GM19240 (cell line): ENCODE measurements at regions not wholly inside any gene's neighbourhood (a gene's known extent, or its start where the extent isn't known, plus 50 kb on each side); places are given as distances from the start of the nearest gene placed in this dataset.

Experiments used
- DNase-seq: peaks from one replicate; pipeline ENCODE4 v3.0.0; 2011; ENCODE audit warnings: low spot score; ENCODE audit not compliant: insufficient read length

DNA sequence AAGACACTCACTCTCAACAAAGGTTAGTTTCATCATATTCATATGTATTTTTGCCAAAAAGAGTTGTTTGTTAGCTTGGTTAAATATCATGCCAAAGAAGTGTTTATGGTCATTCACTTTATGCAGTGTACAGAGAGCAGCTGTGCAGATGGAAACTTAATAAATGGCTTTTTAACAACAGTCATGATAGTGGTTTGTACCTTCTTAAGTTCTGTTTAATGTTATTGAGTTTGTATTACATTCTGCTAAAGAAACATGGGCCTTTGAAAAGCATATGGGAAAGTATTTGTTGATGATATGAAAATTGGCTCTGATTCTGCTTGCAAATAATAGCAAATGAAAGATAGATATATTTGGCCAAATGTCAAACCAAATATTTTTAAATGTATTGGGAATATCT, 607.3 kb downstream of the NCAM2 start:
- DNase-seq, result no peak

DNA sequence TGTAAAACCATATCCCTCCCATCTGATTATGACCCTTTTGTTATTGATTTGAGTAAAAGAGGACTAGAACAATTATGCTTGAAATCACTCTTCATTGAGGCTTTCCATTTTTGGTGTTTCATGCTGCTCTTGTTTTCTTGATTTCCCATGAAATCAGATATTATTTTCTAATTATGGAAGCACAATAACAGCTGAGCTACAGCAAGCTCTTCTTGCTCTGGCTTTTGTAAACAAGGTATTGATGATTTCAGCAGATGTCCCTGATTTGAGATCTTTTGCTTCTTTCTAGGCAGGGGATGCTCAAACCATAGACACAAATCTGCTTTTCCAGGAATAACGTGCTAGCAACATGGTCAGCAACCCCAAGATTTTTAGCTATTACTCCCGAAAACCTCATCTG, 607.8 kb downstream of the NCAM2 start:
- DNase-seq, result no peak

DNA sequence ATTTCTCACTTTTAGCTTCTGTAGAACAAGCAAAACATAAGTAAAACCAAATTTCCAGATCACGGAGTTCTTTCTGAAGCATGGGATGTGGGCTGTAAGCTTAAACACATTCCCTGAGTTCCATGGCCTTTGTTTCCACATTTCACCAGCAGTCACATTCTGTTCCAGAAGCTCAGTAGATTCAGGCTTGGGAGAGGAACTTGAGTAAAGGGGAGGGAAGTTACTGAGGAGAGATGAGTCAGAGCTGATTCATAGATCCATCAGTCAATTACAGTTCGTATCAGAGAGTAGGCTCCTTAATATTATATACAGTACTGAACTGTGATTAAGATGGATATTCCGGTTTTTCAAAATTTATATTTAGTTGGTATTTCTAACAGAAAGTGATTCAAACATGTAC, 614.3 kb downstream of the NCAM2 start:
- no peak for DNase-seq

DNA sequence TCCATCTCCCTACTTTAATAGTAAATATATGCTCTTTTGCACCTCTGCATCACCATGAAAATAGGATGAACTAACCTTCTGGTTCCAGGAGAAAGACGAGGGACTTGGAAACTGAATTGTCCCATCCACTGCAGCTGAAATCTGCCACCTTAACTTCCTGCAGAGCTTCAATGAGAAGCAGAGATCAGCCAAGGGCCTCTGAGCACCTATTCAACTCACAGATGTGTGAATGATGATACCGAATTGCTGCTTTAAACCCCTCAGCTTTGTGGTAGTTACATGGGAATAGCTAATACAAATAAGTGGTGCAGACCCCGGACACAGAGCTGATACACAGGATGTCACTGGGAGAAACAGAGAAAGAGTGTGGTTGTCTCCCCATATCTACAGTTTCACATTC, 616.8 kb downstream of the NCAM2 start:
- no peak for DNase-seq

DNA sequence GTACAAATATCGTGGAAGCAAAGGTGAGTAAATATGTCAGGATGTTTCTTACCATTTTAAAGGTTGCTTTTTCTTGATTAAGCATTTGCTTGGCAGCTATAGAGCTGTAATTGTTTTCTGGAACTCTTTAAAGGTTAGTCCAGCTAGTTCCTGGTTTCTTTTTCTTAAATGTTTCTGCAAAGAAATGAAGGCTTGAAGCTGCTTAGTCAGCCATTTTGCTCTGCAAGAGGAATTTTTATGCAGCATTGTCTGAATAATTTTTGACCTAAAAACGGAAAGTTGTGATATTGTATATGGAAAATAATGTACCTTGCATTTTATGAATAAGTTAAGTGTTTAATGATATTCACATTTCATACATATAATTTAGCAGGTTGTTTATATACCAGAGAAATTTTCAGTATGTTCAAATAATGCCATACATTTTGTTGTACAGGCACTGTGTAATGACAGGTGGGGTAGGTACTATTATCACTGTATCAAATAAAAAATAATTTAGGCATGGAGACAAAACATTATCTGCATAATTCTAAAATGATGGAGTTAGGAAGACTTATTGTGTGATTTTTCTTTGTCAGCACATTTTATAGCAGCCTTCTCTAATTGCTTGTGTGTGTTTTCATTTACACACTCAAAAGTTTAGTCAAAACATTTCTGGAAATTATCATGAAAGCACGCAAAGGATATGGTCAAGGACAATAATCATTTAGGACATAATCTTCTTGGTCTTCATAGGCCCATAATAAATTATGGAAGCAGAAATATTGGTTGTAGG, 624.4 kb downstream of the NCAM2 start:
- no peak for DNase-seq

DNA sequence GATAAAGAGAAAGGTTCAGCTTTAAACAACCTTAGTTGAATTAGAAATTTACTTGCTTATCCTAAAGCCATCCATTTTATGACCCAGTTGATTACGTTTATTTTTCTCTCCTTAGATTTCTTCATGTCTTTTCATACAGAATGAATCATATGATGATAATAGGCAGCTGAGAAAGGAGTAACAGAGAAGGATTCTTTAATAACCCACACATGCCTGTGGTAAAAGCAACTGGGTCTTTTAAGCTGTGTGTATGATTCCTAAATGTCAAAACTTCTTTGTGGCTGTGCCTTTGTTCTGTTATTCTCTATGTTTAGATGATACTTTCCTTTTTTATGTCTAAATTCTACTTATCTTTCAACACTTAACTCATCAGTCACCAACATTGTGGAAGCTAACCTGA, 626.5 kb downstream of the NCAM2 start:
- no peak for DNase-seq

DNA sequence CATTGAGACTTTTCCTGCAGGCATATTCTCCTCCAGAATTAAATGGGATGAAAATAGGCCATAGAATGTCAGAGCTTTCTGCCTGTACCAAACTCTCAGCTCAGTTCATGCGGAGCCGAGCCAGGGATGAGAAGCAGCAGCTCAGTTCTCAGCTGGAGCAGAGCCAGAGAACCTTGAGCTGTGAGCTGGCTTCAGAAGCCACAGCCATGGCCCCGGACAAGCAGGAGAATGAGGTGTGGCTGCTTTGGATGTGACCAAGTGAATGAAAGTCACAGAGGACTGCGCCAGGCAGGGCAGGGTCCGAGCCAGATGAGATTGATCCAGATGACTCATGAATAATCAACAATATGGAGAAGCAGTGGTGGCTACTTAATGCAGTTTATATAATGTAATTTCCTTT, 633.8 kb downstream of the NCAM2 start:
- DNase-seq, result no peak

DNA sequence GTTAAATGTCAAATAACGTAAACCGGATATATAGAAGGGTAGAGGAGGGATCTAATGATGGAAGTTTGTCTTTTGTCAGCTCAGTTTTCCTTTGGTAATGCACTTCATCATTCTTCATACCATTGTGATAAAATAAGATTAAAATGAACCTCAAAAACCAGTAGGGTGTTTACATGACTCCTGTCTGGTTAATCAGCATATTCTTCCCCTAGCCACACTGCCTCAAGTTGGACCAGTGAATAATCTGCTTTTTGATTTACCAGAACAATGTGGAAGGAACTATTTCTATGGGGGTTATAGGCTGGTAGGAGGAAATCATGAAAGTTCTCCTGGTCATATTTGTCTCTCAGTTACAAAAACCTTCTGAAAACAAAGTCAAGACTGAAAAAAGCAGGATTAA, 634.7 kb downstream of the NCAM2 start:
- no peak for DNase-seq

DNA sequence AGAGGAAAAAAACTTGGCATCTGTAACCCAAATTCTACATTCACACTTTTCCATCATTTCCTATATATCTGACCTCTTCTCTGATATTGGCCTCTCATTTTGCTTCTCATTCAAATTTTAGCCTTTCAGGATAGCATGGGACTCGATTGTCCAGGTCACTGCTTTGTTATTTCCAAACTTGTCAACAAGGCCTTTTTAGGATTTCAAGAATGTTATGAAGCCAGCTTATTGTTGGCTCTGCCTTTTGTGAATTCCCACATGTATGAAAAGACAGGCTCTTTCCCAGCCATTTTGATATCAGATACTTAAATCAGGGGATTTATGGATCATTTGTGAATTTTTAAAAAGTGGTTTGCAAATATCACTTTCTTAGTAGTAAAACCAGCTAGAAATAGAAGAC, 663.5 kb downstream of the NCAM2 start:
- DNase-seq, result no peak

DNA sequence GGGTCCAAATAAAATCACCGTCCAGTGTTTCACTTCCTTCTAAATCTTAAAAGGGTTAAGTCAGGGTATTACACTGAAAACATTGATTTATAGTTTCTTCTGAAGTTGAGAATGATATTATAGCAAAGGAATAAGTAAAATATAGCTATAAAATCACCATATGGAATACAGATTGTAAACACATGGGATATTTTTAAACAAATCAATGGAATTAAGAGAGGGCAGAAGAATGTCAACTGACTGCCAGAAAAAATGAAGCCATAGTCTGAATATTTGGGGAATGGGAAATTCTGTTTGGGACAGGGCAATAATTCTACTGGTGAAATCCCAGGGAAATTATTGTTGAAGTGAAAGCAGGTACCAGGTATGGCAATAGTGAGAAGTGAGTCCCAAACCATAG, 664.6 kb downstream of the NCAM2 start:
- no peak for DNase-seq

DNA sequence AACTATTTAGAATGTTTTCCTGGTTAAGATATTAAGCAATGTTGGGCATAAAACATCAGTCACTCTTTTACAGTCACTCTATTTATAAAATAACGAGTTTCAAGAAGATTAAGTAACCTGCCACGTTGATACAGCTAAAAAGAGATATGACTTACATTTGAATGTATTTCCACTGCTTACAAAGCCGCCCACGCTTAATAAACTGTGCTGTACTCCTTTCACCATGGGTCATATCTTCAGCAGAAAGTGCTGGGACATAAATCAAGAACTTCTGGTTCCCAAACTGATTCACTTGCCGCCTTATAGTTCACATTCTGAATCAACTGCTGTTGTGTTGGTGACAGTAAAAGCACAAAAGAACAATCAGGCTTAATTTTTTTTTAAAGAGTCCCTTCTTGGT, 666.7 kb downstream of the NCAM2 start:
- no peak for DNase-seq

DNA sequence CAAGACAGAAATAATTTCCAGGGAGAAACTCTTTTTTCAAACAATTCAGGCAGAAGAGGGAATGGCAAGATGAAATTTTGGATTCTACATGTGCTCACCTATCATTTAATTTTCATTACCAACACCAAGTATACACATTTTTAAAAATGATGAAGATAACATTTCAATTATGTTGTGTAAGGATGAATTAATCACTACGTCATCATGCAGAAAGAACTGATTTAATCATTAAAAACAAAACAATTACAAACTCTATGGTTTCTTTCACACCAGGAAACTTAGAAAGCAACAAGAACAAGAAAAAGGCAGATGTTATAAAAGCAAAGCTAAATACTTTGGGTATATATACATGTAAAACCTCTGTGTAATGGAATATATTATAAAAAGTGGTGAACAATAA, 668.5 kb downstream of the NCAM2 start:
- DNase-seq, result no peak

DNA sequence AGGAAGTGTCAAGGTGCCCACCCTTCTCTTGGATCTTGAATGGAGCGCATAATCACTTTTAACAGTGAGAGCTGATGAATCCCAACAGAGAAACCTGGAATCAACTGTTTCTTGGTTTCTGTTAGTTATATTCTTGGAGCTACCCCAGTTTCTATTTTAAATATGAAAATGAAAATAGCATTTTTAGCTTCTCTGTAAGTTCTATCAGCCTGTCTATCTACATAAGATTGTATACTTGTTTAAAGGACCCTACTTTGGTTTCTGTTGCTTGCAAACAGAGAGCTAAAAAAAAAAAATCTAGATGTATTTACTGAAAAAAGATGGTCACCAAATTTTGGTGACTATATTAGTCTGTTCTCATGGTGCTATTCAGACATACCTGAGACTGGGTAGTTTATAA, 670.0 kb downstream of the NCAM2 start:
- no peak for DNase-seq

DNA sequence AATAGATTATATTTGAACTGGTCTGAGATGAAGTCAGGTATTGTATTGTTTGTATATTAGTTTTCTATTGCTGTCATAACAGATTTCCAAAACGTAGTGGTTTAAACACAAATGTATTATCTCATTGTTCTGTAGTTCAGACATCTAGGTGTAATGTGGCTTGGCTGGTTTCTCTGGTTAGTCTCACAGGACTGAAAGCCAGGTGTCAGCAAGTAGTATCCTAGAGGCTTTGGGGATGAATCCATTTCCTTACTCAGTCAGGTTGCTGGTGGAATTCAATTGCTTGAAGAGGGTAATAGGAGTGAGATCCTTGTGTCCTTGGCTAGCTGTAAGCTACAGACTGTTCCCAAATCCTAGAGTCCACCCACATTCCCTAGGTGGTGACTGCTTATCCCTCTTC, 675.8 kb downstream of the NCAM2 start:
- no peak for DNase-seq

DNA sequence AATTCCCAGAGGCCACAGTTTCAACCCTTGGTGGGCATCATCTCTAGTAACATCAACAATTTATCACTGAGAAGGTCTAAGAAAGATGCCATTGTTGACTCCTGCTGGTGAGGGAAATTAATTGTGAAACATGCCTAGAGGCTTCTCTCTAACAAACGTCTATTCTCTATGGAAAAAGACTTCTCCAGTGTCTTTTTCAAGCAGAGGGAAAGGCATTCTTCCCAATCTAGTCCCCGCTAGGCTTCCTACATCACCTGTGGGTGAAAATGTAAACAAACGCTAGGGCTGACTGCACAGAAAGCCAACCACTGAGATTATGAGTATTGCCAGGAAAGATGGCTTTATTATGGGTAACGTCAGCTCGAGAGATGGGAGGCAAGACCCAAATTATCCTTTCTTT, 677.4 kb downstream of the NCAM2 start:
- DNase-seq, result no peak

DNA sequence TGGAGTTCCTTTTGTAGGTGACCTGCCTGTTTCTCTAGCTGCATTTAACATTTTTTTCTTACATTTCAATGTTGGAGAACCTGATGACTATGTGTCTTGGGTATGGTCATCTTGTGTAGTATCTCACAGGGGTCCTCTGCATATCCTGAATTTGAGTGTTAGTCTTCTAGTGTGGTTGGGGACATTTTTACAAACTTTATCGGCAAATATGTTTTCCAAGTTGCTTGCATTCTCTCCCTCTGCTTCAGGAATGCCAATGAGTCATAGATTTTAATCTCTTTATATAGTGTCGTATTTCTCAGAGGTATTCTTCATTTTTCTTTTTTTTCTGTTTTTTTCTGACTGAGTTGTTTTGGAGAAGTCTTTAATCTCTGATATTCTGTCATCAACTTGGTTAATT, 684.0 kb downstream of the NCAM2 start:
- no peak for DNase-seq

DNA sequence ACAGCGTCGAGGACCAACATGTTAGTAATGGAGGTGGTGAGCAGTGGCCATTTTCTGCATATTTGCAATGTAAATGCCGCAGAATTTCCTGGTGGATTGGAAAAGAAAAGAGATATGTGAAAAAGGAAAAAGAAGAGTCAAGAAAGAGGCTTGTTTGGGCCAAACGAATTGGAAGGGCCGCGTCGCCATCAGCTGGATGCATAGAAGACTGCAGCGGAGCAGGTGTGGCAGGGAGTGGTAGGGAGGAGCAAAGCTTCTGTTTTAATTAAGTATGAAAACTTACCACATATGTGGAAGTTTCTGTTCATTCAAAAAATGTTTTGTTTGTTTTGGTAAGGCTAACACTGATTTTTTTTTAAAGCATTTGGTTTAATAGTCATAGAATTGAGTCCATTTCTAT, 690.7 kb downstream of the NCAM2 start:
- no peak for DNase-seq

DNA sequence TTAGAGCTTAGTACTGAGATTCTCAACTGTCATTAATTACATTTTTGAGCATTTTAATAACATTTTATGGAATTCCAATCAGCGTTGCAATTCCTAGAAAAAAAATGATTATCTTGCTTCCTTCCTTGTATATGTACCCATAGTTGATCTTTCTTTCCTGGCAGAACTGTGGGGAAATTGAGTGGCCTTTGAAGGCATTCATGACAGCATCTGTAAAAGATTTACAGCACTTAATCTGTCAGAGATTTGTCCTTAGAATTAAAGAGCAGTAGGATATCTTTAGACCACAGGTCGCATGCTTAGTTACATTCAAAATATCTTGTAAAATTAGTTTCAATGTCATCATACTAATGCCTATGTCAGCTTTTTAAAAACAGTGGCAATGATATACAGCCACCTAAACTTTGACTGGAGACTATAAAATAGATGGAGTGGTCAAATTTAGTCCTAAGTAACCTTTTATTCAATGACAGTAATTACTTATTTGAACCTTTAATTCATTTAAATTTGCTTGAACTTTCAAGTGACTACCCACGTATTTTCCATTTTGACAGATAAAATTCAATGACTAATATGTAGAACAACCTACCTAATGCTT, 692.0 kb downstream of the NCAM2 start:
- no peak for DNase-seq

DNA sequence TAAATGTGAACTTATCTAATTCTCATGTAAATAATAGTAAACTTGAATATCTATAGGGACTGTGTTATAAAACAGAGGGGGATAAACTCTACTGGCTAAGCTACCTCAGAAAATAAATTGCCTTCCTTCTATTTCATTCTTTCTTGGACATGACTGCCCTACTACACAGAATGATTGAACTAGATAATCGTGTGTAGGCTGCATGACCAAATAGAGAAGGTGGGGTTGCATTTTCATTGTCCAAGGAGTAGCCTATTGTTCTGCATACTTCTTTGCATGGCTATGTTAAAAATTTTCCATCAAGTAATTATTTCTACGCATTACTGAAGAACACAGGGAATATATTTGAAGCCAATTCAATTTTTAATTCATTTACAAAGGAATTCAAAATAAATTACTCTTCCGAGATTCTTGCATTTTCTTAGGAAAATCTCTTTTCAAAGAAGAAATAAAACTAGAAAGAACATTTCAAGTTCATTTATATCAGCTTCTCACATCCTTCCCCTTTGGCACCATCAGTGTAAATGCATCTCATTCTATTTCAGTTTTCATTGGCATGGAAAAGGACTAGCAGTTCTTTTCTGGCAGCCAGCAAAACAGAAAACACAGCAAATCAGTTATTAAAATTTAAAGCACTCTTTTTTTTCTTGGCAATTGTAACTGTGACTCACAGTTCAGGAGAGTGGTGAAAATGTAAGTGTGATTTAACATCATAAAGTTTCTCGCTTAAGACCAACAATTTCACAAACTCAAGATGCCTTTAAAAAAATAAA, 714.7 kb downstream of the NCAM2 start:
- DNase-seq, result no peak

DNA sequence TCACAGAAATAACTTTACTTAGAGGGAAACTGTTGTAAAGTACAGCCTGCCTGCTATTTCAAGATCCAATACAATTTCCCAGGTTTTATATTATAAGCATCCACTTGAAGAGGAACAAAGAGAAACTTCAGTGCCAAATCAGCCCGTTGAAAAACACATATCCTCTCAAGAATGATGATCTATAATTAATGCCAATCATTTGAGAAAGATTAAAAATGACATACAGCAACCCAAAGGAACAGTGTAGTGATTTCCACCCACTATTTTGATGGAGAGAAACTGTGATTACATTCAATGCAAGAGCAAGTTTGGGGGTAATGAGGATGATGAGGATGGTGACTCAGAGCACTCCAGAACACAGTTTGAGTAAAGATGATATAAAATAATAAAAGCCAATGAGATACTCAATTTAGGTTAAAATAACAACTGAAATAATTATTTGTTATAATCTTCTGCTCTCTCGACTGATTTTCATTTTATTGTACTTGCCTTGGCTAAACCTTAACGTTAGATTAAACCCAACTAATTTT, 715.5 kb downstream of the NCAM2 start:
- DNase-seq, result no peak

DNA sequence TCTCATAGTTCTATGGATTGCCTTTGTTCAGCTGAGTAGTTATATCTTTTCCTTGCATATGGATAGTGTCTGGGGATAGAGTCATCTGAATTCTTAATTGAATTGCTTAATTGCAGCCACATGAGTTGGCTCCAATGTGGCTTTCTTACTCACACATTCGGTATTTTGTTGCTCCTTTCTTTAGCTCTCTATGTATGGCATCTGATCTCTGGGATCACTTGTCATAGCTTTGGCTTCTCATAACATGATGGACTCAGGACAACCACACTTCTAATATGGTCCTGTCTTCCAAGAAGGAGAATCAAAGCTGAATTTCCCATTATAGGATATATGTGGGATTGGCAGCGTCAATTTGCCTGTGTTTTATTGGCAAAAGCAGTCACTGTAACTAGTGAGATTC, 716.2 kb downstream of the NCAM2 start:
- no peak for DNase-seq

DNA sequence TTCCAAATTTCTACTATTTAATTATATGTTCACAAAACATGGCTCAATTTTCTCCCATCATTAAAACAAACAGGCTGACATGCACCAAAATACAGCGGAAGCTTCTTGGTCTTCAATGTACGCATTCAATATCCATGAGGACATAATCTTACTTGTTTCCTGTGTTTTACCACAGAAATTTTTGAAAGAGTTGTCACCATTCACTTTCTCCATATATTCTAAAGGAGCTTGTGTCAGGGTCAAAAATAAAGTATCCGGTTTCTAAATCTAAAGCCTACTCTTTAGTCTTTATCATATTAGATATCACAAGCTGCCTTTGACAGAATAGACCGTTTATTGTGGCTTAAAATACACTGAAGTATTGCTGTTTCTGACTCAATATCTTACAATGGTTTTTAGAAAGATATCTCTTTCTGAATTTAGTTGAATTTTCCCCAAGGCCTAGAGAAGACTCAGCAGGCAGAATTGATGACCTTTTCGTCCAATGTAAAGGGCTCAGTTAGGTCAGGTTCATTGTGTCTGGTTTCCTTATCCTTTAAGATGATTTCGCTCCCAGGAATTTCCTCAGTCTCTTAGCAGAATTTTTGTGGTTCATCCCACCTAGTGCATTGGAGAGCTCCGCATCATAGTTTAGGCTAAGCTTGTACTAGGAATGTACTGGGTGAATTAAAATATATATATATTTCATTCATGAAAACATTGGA, 717.2 kb downstream of the NCAM2 start:
- DNase-seq, result no peak
